Neural cell (in vitro differentiated cells): ENCODE measurements at regions not wholly inside any gene's neighbourhood (a gene's known extent, or its start where the extent isn't known, plus 50 kb on each side); places are given as distances from the start of the nearest gene placed in this dataset.

Source experiments
- H2AFZ ChIP-seq: fragments of 200-600, 300-800 bp; sonication (generic), shearing (Covaris generic); 2 replicates; pipeline ENCODE4 v1.6.0; 2014; ENCODE audit warnings: low read depth, mild to moderate bottlenecking, antibody characterized with exemption, low read length, moderate library complexity
- H3F3A ChIP-seq: fragments of 200-600 bp; shearing (Covaris generic); 2 replicates; pipeline ENCODE4 v1.6.1; 2016; ENCODE audit warnings: mild to moderate bottlenecking, moderate library complexity, mixed read lengths, antibody characterized with exemption, low read length; ENCODE audit not compliant: insufficient read depth, poor library complexity, severe bottlenecking
- H3K27ac ChIP-seq: fragments of 200-600, 300-800 bp; sonication (generic), shearing (Covaris generic); 2 replicates; pipeline ENCODE4 v1.5.1; 2014; ENCODE audit warnings: mild to moderate bottlenecking, low read length, moderate library complexity
- H3K27me3 ChIP-seq: fragments of 300-800, 200-600 bp; sonication (generic), shearing (Covaris generic); 2 replicates; pipeline ENCODE4 v1.6.0; 2014; ENCODE audit warnings: mild to moderate bottlenecking, low read depth, low read length, moderate library complexity; ENCODE audit not compliant: insufficient read depth
- H3K36me3 ChIP-seq: fragments of 300-800, 200-600 bp; sonication (generic), shearing (Covaris generic); 2 replicates; pipeline ENCODE4 v1.5.1; 2014; ENCODE audit warnings: mild to moderate bottlenecking, antibody characterized with exemption, low read length, moderate library complexity; ENCODE audit not compliant: insufficient read depth
- H3K4me2 ChIP-seq: fragments of 300-800, 200-600 bp; sonication (generic), shearing (Covaris generic); 2 replicates; pipeline ENCODE4 v1.6.0; 2014; ENCODE audit warnings: mild to moderate bottlenecking, low read length
- H3K4me3 ChIP-seq: fragments of 300-800, 200-600 bp; sonication (generic), shearing (Covaris generic); 2 replicates; pipeline ENCODE4 v1.5.1; 2014; ENCODE audit warnings: mild to moderate bottlenecking, low read length, moderate library complexity
- H3K79me2 ChIP-seq: fragments of 200-600 bp; shearing (Covaris generic); replicated peaks from 2 replicates; pipeline ENCODE4 v1.6.0; 2014; ENCODE audit warnings: mild to moderate bottlenecking, low read length, moderate library complexity; ENCODE audit not compliant: insufficient read depth
- H3K9ac ChIP-seq: fragments of 300-800, 200-600 bp; sonication (generic), shearing (Covaris generic); 2 replicates; pipeline ENCODE4 v1.6.1; 2016; ENCODE audit warnings: mild to moderate bottlenecking, low read length, mixed read lengths
- H3K9me2 ChIP-seq: fragments of 200-600 bp; shearing (Covaris generic); 2 replicates; pipeline ENCODE4 v1.6.1; 2016; ENCODE audit warnings: mild to moderate bottlenecking, low read length, mixed read lengths; ENCODE audit not compliant: insufficient read depth
- H3K9me3 ChIP-seq: fragments of 200-600, 300-800 bp; sonication (generic), shearing (Covaris generic); 2 replicates; pipeline ENCODE4 v1.6.1; 2016; ENCODE audit warnings: mild to moderate bottlenecking, mixed run types, low read length, moderate library complexity, mixed read lengths
- H4K20me1 ChIP-seq: fragments of 200-600 bp; shearing (Covaris generic); 2 replicates; pipeline ENCODE4 v1.6.1; 2016; ENCODE audit warnings: mild to moderate bottlenecking, mixed run types; ENCODE audit not compliant: insufficient read depth
- EP300 ChIP-seq: fragments of 450-650 bp; conservative IDR thresholded peaks from 2 replicates; pipeline ENCODE4 v1.6.1; 2014; ENCODE audit warnings: antibody characterized with exemption, mild to moderate bottlenecking, moderate library complexity; ENCODE audit not compliant: poor library complexity, severe bottlenecking
- EZH2 ChIP-seq: fragments of 200-600, 300-800 bp; shearing (Covaris generic), sonication (generic); IDR thresholded peaks from 2 replicates; pipeline ENCODE4 v1.6.1; 2014; ENCODE audit warnings: antibody characterized with exemption, low read length, borderline replicate concordance, mild to moderate bottlenecking; ENCODE audit not compliant: insufficient read depth, poor library complexity, severe bottlenecking
- MXI1 ChIP-seq: fragments of 450-650 bp; conservative IDR thresholded peaks from 2 replicates; pipeline ENCODE4 v1.6.1; 2014; ENCODE audit warnings: antibody characterized with exemption, mild to moderate bottlenecking; ENCODE audit not compliant: poor library complexity, severe bottlenecking
- POLR2AphosphoS5 ChIP-seq: IDR thresholded peaks from 2 replicates; pipeline ENCODE4 v1.6.1; 2012
- RAD21 ChIP-seq: fragments of 450-650 bp; conservative IDR thresholded peaks from 2 replicates; pipeline ENCODE4 v1.6.1; 2014; ENCODE audit warnings: antibody characterized with exemption, mild to moderate bottlenecking, moderate library complexity
- SMC3 ChIP-seq: fragments of 450-650 bp; conservative IDR thresholded peaks from 2 replicates; pipeline ENCODE4 v1.6.1; 2014; ENCODE audit warnings: antibody characterized with exemption, mild to moderate bottlenecking, moderate library complexity; ENCODE audit not compliant: poor library complexity
- TAF1 ChIP-seq: IDR thresholded peaks from 2 replicates; pipeline ENCODE4 v1.6.1; 2012; ENCODE audit warnings: low read depth
- TF ChIP-seq, protein P1 (sequence below): fragments of 450-650 bp; IDR thresholded peaks from 2 replicates; pipeline ENCODE4 v1.5.1; 2014; ENCODE audit warnings: antibody characterized with exemption, mild to moderate bottlenecking, moderate library complexity; ENCODE audit not compliant: poor library complexity, severe bottlenecking
- TF ChIP-seq, protein P2 (sequence below): IDR thresholded peaks from 2 replicates; pipeline ENCODE4 v1.6.1; 2012; ENCODE audit warnings: borderline replicate concordance

DNA sequence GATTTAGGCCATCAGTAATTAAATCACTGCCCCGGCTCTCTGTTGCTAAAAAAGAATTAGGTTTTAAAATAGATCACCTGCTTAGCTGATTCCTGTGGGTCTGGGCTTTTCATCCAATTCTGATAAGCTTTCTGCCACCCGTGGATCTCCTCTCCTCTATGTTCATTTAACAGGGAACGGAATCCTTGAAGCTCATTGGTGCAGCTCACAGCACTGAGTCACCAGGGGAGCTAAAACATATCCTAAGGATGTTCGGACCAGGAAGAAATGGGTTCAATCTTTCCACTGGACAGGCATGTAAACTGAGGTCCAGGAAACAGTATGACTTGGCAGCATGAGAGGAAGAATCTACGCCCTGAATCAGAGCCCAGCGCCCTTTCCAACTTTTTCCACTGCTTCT is 267.1 kb upstream of the GRIA1 start:
- H3K9me2 ChIP-seq: no peaks in the 10 kb centered on the region
- H3K79me2 ChIP-seq: no peaks in the 10 kb centered on the region
- no peak overlapping the region for H3K27ac ChIP-seq
- TF ChIP-seq, protein P1, sequence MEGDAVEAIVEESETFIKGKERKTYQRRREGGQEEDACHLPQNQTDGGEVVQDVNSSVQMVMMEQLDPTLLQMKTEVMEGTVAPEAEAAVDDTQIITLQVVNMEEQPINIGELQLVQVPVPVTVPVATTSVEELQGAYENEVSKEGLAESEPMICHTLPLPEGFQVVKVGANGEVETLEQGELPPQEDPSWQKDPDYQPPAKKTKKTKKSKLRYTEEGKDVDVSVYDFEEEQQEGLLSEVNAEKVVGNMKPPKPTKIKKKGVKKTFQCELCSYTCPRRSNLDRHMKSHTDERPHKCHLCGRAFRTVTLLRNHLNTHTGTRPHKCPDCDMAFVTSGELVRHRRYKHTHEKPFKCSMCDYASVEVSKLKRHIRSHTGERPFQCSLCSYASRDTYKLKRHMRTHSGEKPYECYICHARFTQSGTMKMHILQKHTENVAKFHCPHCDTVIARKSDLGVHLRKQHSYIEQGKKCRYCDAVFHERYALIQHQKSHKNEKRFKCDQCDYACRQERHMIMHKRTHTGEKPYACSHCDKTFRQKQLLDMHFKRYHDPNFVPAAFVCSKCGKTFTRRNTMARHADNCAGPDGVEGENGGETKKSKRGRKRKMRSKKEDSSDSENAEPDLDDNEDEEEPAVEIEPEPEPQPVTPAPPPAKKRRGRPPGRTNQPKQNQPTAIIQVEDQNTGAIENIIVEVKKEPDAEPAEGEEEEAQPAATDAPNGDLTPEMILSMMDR: no peak
- TF ChIP-seq, protein P2, sequence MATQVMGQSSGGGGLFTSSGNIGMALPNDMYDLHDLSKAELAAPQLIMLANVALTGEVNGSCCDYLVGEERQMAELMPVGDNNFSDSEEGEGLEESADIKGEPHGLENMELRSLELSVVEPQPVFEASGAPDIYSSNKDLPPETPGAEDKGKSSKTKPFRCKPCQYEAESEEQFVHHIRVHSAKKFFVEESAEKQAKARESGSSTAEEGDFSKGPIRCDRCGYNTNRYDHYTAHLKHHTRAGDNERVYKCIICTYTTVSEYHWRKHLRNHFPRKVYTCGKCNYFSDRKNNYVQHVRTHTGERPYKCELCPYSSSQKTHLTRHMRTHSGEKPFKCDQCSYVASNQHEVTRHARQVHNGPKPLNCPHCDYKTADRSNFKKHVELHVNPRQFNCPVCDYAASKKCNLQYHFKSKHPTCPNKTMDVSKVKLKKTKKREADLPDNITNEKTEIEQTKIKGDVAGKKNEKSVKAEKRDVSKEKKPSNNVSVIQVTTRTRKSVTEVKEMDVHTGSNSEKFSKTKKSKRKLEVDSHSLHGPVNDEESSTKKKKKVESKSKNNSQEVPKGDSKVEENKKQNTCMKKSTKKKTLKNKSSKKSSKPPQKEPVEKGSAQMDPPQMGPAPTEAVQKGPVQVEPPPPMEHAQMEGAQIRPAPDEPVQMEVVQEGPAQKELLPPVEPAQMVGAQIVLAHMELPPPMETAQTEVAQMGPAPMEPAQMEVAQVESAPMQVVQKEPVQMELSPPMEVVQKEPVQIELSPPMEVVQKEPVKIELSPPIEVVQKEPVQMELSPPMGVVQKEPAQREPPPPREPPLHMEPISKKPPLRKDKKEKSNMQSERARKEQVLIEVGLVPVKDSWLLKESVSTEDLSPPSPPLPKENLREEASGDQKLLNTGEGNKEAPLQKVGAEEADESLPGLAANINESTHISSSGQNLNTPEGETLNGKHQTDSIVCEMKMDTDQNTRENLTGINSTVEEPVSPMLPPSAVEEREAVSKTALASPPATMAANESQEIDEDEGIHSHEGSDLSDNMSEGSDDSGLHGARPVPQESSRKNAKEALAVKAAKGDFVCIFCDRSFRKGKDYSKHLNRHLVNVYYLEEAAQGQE: no peak
- TF ChIP-seq EP300: no peak
- no peak overlapping the region for H3K9ac ChIP-seq
- no peak overlapping the region for H3K4me2 ChIP-seq
- no peak overlapping the region for H3K4me3 ChIP-seq
- H4K20me1 ChIP-seq: no peaks in the 10 kb centered on the region
- H3K27me3 ChIP-seq: no peaks in the 10 kb centered on the region
- no peaks in the 10 kb centered on the region for H3K36me3 ChIP-seq
- no peak overlapping the region for H2AFZ ChIP-seq
- H3F3A ChIP-seq: no peaks in the 10 kb centered on the region
- H3K9me3 ChIP-seq: no peaks in the 10 kb centered on the region

DNA sequence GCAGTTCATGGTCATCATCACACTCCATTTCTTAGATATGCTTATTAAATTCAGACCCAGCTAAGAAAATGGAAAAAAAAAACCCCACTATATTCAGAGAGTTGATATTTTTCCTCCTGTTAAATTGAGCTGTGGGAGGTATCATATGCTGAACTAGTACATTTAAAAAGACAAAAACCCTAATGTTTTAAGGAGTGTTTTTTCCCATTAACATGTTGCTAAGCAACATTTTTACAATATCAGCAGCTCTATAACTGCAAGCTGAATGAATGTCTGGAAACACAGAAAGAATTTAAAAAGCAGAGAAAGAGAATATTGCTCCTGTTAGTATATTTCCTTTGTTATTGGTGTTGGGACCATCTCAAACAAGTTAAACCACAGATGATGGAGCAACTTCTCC is 265.8 kb upstream of the GRIA1 start:
- no peak overlapping the region for H3K9ac ChIP-seq
- no peaks in the 10 kb centered on the region for H3K36me3 ChIP-seq
- no peaks in the 10 kb centered on the region for H3K9me2 ChIP-seq
- no peaks in the 10 kb centered on the region for H4K20me1 ChIP-seq
- no peak overlapping the region for H3K4me3 ChIP-seq
- TF ChIP-seq, protein P1: no peak
- TF ChIP-seq MXI1: no peak
- TF ChIP-seq SMC3: no peak
- TF ChIP-seq RAD21: no peak
- TF ChIP-seq EZH2: no peak
- no peak for TF ChIP-seq TAF1
- TF ChIP-seq, protein P2: no peak
- no peak for TF ChIP-seq EP300
- no peak for TF ChIP-seq POLR2AphosphoS5
- H3K4me2 ChIP-seq: no peak overlapping the region
- no peaks in the 10 kb centered on the region for H3K9me3 ChIP-seq
- H2AFZ ChIP-seq: no peak overlapping the region
- H3F3A ChIP-seq: no peaks in the 10 kb centered on the region
- no peaks in the 10 kb centered on the region for H3K79me2 ChIP-seq
- no peak overlapping the region for H3K27ac ChIP-seq
- no peaks in the 10 kb centered on the region for H3K27me3 ChIP-seq
